ENCODE measurements at regions not wholly inside any gene's neighbourhood (a gene's known extent, or its start where the extent isn't known, plus 50 kb on each side); places are given as distances from the start of the nearest gene placed in this dataset.

DNA sequence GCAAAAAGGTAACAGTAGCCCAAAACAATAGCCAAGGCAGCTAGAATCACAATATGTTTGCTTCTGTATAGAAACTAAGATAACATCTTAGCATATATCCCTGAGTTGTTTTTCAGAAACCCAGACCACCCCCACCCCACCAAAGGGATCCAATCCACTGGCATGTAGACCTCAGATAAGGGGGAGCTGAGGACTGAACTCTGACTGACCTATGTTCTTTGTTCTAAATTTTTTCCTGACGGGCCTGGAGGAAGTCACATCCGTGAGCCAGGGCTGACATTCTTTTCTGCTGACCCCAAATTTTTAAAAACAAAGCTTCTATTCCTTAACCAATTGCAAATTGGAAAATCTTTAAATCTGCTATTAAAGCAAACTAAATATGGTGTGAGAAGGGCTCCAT lies 493.9 kb upstream of the IGFBP3 start:
- Mint-ChIP-seq H3K27ac (no peak overlapping the region), H3K36me3 (no peaks in the 10 kb centered on the region), H3K9me3 (no peaks in the 10 kb centered on the region), H3K4me3 (no peak overlapping the region), H3K4me1 (no peaks in the 10 kb centered on the region), H3K27me3 (ENCODE audit: insufficient read depth, low read depth) (no peaks in the 10 kb centered on the region)
- Histone ChIP-seq H3K4me1 (no peaks in the 10 kb centered on the region), H3F3A (ENCODE audit: low read depth) (no peaks in the 10 kb centered on the region), H3K79me2 (ENCODE audit: low read depth) (no peaks in the 10 kb centered on the region), H3K4me3 (no peak overlapping the region), H3K27ac (no peak overlapping the region), H2AFZ (replicated peaks) (no peak overlapping the region), H4K20me1 (ENCODE audit: low read depth) (no peaks in the 10 kb centered on the region), H3K9ac (no peak overlapping the region), H3K9me3 (ENCODE audit: low read depth) (no peaks in the 10 kb centered on the region), H3K27me3 (no peaks in the 10 kb centered on the region), H3K36me3 (no peaks in the 10 kb centered on the region), H3K4me2 (no peak overlapping the region)
- TF ChIP-seq, protein P1, sequence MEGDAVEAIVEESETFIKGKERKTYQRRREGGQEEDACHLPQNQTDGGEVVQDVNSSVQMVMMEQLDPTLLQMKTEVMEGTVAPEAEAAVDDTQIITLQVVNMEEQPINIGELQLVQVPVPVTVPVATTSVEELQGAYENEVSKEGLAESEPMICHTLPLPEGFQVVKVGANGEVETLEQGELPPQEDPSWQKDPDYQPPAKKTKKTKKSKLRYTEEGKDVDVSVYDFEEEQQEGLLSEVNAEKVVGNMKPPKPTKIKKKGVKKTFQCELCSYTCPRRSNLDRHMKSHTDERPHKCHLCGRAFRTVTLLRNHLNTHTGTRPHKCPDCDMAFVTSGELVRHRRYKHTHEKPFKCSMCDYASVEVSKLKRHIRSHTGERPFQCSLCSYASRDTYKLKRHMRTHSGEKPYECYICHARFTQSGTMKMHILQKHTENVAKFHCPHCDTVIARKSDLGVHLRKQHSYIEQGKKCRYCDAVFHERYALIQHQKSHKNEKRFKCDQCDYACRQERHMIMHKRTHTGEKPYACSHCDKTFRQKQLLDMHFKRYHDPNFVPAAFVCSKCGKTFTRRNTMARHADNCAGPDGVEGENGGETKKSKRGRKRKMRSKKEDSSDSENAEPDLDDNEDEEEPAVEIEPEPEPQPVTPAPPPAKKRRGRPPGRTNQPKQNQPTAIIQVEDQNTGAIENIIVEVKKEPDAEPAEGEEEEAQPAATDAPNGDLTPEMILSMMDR (IDR thresholded peaks at IDR 0.05), result no peak
- TF ChIP-seq EZH2phosphoT487 (IDR thresholded peaks at IDR 0.05) (no peak), EZH2 (IDR thresholded peaks at IDR 0.05) (no peak)
- DNase-seq (ENCODE audit: low spot score), result no peak

DNA sequence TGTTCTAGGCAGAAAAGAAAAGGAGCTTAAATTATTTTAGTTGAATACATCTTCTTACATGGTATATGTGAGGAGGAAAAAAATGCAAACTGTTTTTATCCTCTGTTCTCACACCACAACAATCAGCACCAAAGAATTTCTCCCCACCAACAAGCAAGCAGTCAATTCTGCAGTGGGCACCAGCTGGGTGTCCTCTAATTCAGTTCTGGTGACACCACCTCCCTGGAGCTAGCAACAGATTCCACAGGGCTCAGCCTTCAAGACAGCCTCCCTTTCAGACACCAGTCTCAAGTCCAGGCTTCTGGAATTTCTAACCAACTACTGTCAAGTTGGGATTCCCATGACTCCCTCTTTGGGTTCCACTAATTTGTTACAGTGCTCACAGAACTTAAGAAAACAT lies 490.2 kb upstream of the IGFBP3 start:
- no peak overlapping the region for H3K4me3 Mint-ChIP-seq
- Histone ChIP-seq H3F3A (ENCODE audit: low read depth) (no peaks in the 10 kb centered on the region), H3K27me3 (no peaks in the 10 kb centered on the region), H3K9ac (no peak overlapping the region), H3K4me1 (no peaks in the 10 kb centered on the region), H4K20me1 (ENCODE audit: low read depth) (no peaks in the 10 kb centered on the region), H3K4me2 (no peak overlapping the region), H3K79me2 (ENCODE audit: low read depth) (no peaks in the 10 kb centered on the region), H3K4me3 (no peak overlapping the region), H3K27ac (no peak overlapping the region), H3K9me3 (ENCODE audit: low read depth) (no peaks in the 10 kb centered on the region), H2AFZ (replicated peaks) (no peak overlapping the region), H3K36me3 (no peaks in the 10 kb centered on the region)
- H3K27me3 Mint-ChIP-seq (ENCODE audit: insufficient read depth, low read depth), result no peaks in the 10 kb centered on the region
- TF ChIP-seq, protein P1 (IDR thresholded peaks at IDR 0.05), result no peak
- TF ChIP-seq EZH2phosphoT487 (IDR thresholded peaks at IDR 0.05) (no peak), EZH2 (IDR thresholded peaks at IDR 0.05) (no peak)
- no peaks in the 10 kb centered on the region for H3K36me3 Mint-ChIP-seq
- no peaks in the 10 kb centered on the region for H3K9me3 Mint-ChIP-seq
- DNase-seq (ENCODE audit: low spot score), result no peak
- no peak overlapping the region for H3K27ac Mint-ChIP-seq
- no peaks in the 10 kb centered on the region for H3K4me1 Mint-ChIP-seq

DNA sequence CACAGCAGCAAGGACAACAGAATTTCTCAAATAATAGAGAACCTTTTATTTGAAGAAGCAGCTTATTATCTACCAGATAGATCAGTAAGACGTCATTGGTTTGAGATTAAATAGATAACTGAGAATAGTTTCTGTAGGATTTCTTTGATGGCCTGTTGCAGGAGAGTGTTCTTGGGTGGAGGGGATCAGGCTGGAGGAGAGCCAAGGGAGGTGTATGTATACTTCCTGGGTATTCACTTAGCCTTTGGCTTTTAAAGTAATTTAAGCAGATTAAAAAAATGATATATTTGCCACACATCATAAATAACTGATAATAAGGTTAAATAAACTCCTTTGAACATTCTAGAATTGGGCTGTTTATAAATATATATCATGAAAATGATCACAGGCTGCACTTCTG lies 486.1 kb upstream of the IGFBP3 start:
- no peak overlapping the region for H3K4me2 ChIP-seq
- no peaks in the 10 kb centered on the region for H3F3A ChIP-seq (ENCODE audit: low read depth)
- H3K4me3 ChIP-seq, result no peak overlapping the region
- H3K27ac Mint-ChIP-seq, result no peak overlapping the region
- H3K4me1 ChIP-seq, result no peaks in the 10 kb centered on the region
- no peaks in the 10 kb centered on the region for H3K9me3 ChIP-seq (ENCODE audit: low read depth)
- no peak for TF ChIP-seq EZH2 (IDR thresholded peaks at IDR 0.05)
- H3K36me3 ChIP-seq, result no peaks in the 10 kb centered on the region
- no peaks in the 10 kb centered on the region for H3K27me3 ChIP-seq
- no peaks in the 10 kb centered on the region for H3K27me3 Mint-ChIP-seq (ENCODE audit: insufficient read depth, low read depth)
- no peak for DNase-seq (ENCODE audit: low spot score)
- no peak overlapping the region for H3K27ac ChIP-seq
- no peaks in the 10 kb centered on the region for H3K79me2 ChIP-seq (ENCODE audit: low read depth)
- H3K4me1 Mint-ChIP-seq, result no peaks in the 10 kb centered on the region
- H3K9ac ChIP-seq, result no peak overlapping the region
- no peaks in the 10 kb centered on the region for H3K9me3 Mint-ChIP-seq
- no peak overlapping the region for H3K4me3 Mint-ChIP-seq
- no peaks in the 10 kb centered on the region for H3K36me3 Mint-ChIP-seq
- no peaks in the 10 kb centered on the region for H4K20me1 ChIP-seq (ENCODE audit: low read depth)
- no peak overlapping the region for H2AFZ ChIP-seq (replicated peaks)

DNA sequence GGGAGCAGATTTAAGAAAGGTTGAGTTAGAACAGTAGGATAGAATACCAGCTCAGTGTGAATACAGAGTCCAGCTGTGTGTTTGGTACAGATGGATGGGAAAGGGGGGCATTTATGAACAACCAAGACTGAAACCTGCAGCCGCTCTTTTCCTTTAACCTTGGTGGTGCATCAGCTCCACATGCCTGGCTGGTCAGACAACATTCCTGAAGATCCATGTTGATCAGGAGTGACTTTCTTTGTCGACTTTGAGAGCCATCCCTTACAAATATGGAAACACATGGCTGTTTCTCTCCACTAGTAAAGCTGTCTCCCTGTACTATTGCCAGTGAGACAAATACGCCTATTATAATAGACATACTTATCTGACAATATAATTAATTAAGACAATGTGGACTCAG lies 476.5 kb upstream of the IGFBP3 start:
- no peaks in the 10 kb centered on the region for H3K9me3 ChIP-seq (ENCODE audit: low read depth)
- H2AFZ ChIP-seq (replicated peaks), result no peak overlapping the region
- H3K27ac ChIP-seq, result no peak overlapping the region
- no peak overlapping the region for H3K4me3 ChIP-seq
- H3K27ac Mint-ChIP-seq, result no peak overlapping the region
- H3K4me2 ChIP-seq, result no peak overlapping the region
- H4K20me1 ChIP-seq (ENCODE audit: low read depth), result no peaks in the 10 kb centered on the region
- H3K4me1 ChIP-seq, result no peaks in the 10 kb centered on the region
- no peaks in the 10 kb centered on the region for H3K4me1 Mint-ChIP-seq
- H3K36me3 Mint-ChIP-seq, result no peaks in the 10 kb centered on the region
- no peaks in the 10 kb centered on the region for H3K36me3 ChIP-seq
- no peak overlapping the region for H3K9ac ChIP-seq
- H3F3A ChIP-seq (ENCODE audit: low read depth), result no peaks in the 10 kb centered on the region
- H3K79me2 ChIP-seq (ENCODE audit: low read depth), result no peaks in the 10 kb centered on the region
- H3K27me3 Mint-ChIP-seq (ENCODE audit: insufficient read depth, low read depth), result no peaks in the 10 kb centered on the region
- no peak overlapping the region for H3K4me3 Mint-ChIP-seq
- no peaks in the 10 kb centered on the region for H3K27me3 ChIP-seq
- no peak for DNase-seq (ENCODE audit: low spot score)
- H3K9me3 Mint-ChIP-seq, result peaks cover 6% of the 10 kb centered on the region
- no peak for TF ChIP-seq EZH2phosphoT487 (IDR thresholded peaks at IDR 0.05)
- no peak for TF ChIP-seq EZH2 (IDR thresholded peaks at IDR 0.05)
- TF ChIP-seq, protein P1 (IDR thresholded peaks at IDR 0.05), result no peak
